ENCODE measurements at regions not wholly inside any gene's neighbourhood (a gene's known extent, or its start where the extent isn't known, plus 50 kb on each side); places are given as distances from the start of the nearest gene placed in this dataset.

- H3K4me2 ChIP-seq (ENCODE audit: low read depth, low read length, poor library complexity, severe bottlenecking) = no peak overlapping the region
- no peaks in the 10 kb centered on the region for H3K9me3 ChIP-seq (ENCODE audit: insufficient read depth, low read length)
- no peak overlapping the region for H3K9ac ChIP-seq (ENCODE audit: low read length)
- no peak overlapping the region for H3K4me3 ChIP-seq (ENCODE audit: insufficient read depth, low read length, poor library complexity, severe bottlenecking)
- H3K9me2 ChIP-seq (replicated peaks; ENCODE audit: insufficient read depth, low read length) = no peaks in the 10 kb centered on the region
- H3F3A ChIP-seq (ENCODE audit: insufficient read depth) = no peaks in the 10 kb centered on the region
- H3K27me3 ChIP-seq (ENCODE audit: low read length) = no peaks in the 10 kb centered on the region
- H3K79me2 ChIP-seq (ENCODE audit: insufficient read depth, low read length) = no peaks in the 10 kb centered on the region
- TF ChIP-seq CTCF (IDR thresholded peaks at IDR 0.05; ENCODE audit: insufficient read depth, low read length, poor library complexity, severe bottlenecking) = no peak
- no peak for TF ChIP-seq EZH2phosphoT487 (conservative IDR thresholded peaks at IDR 0.05; ENCODE audit: low read length)
- no peak overlapping the region for H2AFZ ChIP-seq (ENCODE audit: low read depth, low read length, severe bottlenecking)
- no peak overlapping the region for H3K27ac ChIP-seq (ENCODE audit: low read depth, low read length)
- H3K36me3 ChIP-seq (ENCODE audit: low read length) = no peaks in the 10 kb centered on the region
- no peaks in the 10 kb centered on the region for H4K20me1 ChIP-seq (ENCODE audit: low read depth, low read length)
Measured at GRCh38 chr11:70677232-70677916, 279.0 kb downstream of the CTTN start.

DNA sequence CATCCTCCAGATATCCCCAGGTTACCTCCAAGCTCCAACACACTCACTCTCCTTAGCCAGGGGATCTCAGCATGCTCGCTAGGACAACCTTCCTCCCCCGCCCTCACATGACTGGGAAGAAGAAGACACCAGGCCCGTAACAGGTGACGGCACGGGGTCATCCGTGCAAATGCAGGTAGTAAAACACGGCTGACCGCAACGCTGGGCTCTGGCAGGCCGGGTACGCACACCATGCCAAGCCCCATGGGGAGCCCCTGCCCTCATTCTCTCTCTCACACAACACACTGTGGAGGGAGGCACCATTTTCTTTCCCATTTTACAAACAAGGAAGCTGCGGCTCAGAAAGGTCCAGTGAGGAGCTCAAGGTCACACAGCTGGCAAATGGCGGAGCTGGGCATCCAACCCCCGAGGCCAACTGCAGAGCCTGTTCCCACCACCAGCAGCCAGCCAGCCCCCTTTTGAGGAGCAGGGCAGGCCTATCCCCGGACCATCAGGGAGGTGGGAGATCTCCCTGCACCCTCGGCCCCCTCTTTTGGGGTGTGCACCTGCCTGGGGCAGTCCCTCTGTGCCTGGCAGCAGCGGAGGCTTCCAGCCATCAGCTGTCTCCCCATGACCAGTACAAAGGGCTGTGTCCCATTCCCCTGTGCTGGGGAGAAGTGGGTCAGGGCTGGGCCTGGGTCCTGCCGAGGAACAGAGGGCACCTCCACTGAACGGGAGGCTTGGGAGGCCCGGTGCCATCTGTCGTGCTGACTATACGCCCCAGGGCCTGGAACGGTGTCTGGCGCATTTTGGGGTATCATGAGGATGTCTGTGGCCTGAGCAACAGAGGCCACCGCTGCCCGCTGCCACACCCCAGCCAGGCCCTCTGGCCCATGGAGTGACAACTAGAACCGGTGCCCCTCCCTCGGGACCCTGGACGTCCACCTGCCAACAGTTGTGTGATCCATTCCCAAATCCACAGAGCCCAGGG, 280.9 kb downstream of the CTTN start:
- Histone ChIP-seq H3K9me3 (ENCODE audit: insufficient read depth, low read length) (no peaks in the 10 kb centered on the region), H3K27me3 (ENCODE audit: low read length) (no peaks in the 10 kb centered on the region), H2AFZ (ENCODE audit: low read depth, low read length, severe bottlenecking) (no peak overlapping the region), H3K36me3 (ENCODE audit: low read length) (no peaks in the 10 kb centered on the region), H3K4me2 (ENCODE audit: low read depth, low read length, poor library complexity, severe bottlenecking) (no peak overlapping the region), H3F3A (ENCODE audit: insufficient read depth) (no peaks in the 10 kb centered on the region), H3K79me2 (ENCODE audit: insufficient read depth, low read length) (no peaks in the 10 kb centered on the region), H4K20me1 (ENCODE audit: low read depth, low read length) (no peaks in the 10 kb centered on the region), H3K9ac (ENCODE audit: low read length) (no peak overlapping the region), H3K27ac (ENCODE audit: low read depth, low read length) (no peak overlapping the region), H3K9me2 (replicated peaks; ENCODE audit: insufficient read depth, low read length) (no peaks in the 10 kb centered on the region), H3K4me3 (ENCODE audit: insufficient read depth, low read length, poor library complexity, severe bottlenecking) (no peak overlapping the region)
- TF ChIP-seq CTCF (IDR thresholded peaks at IDR 0.05; ENCODE audit: insufficient read depth, low read length, poor library complexity, severe bottlenecking) (no peak), EZH2phosphoT487 (conservative IDR thresholded peaks at IDR 0.05; ENCODE audit: low read length) (no peak)

DNA sequence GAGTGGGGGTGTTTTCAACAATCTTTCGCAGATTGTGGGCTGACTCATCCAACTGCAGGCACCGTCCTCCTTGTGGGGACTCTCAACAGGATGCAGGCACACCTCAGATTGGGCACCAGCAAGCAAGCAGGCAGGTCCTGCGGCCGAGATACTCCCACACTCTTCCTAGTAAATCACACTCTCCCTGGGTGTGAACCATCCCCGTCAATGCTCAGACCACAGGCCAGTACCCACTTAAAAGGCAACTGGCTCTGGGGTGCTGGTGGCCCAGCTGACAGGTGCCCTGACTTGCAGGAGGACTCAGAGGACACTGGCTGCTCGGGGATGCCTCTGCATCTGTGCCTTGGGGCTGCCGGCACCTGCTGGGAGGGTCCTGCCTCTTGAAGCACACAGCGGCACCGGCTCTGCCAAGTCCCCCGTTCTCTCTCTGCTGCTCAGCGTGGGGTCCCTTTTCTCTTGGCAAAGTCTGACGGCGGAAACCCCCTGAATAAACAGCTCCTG, 282.5 kb downstream of the CTTN start:
- Histone ChIP-seq H3K9ac (ENCODE audit: low read length) (no peak overlapping the region), H3K4me2 (ENCODE audit: low read depth, low read length, poor library complexity, severe bottlenecking) (no peak overlapping the region), H2AFZ (ENCODE audit: low read depth, low read length, severe bottlenecking) (no peak overlapping the region), H3F3A (ENCODE audit: insufficient read depth) (no peaks in the 10 kb centered on the region), H3K4me3 (ENCODE audit: insufficient read depth, low read length, poor library complexity, severe bottlenecking) (no peak overlapping the region), H3K9me2 (replicated peaks; ENCODE audit: insufficient read depth, low read length) (no peaks in the 10 kb centered on the region), H3K27ac (ENCODE audit: low read depth, low read length) (no peak overlapping the region), H4K20me1 (ENCODE audit: low read depth, low read length) (no peaks in the 10 kb centered on the region), H3K79me2 (ENCODE audit: insufficient read depth, low read length) (no peaks in the 10 kb centered on the region), H3K27me3 (ENCODE audit: low read length) (no peaks in the 10 kb centered on the region), H3K36me3 (ENCODE audit: low read length) (no peaks in the 10 kb centered on the region), H3K9me3 (ENCODE audit: insufficient read depth, low read length) (no peaks in the 10 kb centered on the region)
- no peak for TF ChIP-seq EZH2phosphoT487 (conservative IDR thresholded peaks at IDR 0.05; ENCODE audit: low read length)
- no peak for TF ChIP-seq CTCF (IDR thresholded peaks at IDR 0.05; ENCODE audit: insufficient read depth, low read length, poor library complexity, severe bottlenecking)
